Common myeloid progenitor, CD34-positive (primary cell): ENCODE measurements at regions not wholly inside any gene's neighbourhood (a gene's known extent, or its start where the extent isn't known, plus 50 kb on each side); places are given as distances from the start of the nearest gene placed in this dataset.

Experiments used
- CTCF ChIA-PET: fragments of 350-600 bp; sonication (Branson Sonifier 250); formaldehyde crosslinking; loops from one replicate; lab custom pipeline; 2021; ENCODE audit warnings: antibody characterized with exemption; lab: Charles Lee
- POLR2A ChIA-PET: fragments of 350-600 bp; sonication (Branson Sonifier 250); formaldehyde crosslinking; loops from one replicate; lab custom pipeline; 2021; ENCODE audit warnings: antibody characterized with exemption; lab: Charles Lee
- DNase-seq, 3 donors: peaks; one replicate each; pipeline versions ENCODE4 v3.0.0 to v3.0.0-alpha.2; 2013
- H3K27ac ChIP-seq, 2 experiments: 1 replicate in 1 of 2; 2 replicates in 1 of 2; pipeline ENCODE4 v1.7.0; 2013; ENCODE audit warnings: inconsistent platforms in 2 of 2, low read length in 2 of 2, mild to moderate bottlenecking in 2 of 2, low read depth in 1 of 2, moderate library complexity in 1 of 2; ENCODE audit not compliant: severe bottlenecking in 2 of 2, insufficient read depth in 1 of 2, poor library complexity in 1 of 2
- H3K27me3 ChIP-seq, 5 experiments: replicated peaks in 2 of 5; 1 replicate in 3 of 5; 2 replicates in 2 of 5; pipeline versions ENCODE4 v1.6.1 to v1.7.0; 2013; ENCODE audit warnings: low read length in 4 of 5, mild to moderate bottlenecking in 2 of 5, moderate library complexity in 2 of 5, inconsistent platforms in 1 of 5; ENCODE audit not compliant: insufficient read depth in 5 of 5, control insufficient read depth in 4 of 5
- H3K36me3 ChIP-seq, 4 experiments: 1 replicate in 2 of 4; 2 replicates in 2 of 4; pipeline versions ENCODE4 v1.6.1 to v1.7.0; 2013; ENCODE audit warnings: low read length in 3 of 4, control low read depth in 1 of 4, mild to moderate bottlenecking in 1 of 4; ENCODE audit not compliant: control insufficient read depth in 4 of 4, insufficient read depth in 4 of 4
- H3K4me1 ChIP-seq, 4 experiments: 1 replicate in 3 of 4; 2 replicates in 1 of 4; pipeline versions ENCODE4 v1.6.1 to v1.7.1; 2013; ENCODE audit warnings: low read length in 3 of 4, mild to moderate bottlenecking in 3 of 4, control low read depth in 1 of 4, inconsistent platforms in 1 of 4, moderate library complexity in 1 of 4; ENCODE audit not compliant: control insufficient read depth in 4 of 4, insufficient read depth in 4 of 4; ENCODE audit errors: control extremely low read depth in 1 of 4
- H3K4me3 ChIP-seq, 7 experiments: 1 replicate in 4 of 7; 2 replicates in 3 of 7; pipeline versions ENCODE4 v1.5.1 to v1.7.0; 2013; ENCODE audit warnings: mild to moderate bottlenecking in 7 of 7, low read length in 6 of 7, moderate library complexity in 6 of 7, inconsistent platforms in 2 of 7, low read depth in 2 of 7, control low read depth in 1 of 7; ENCODE audit not compliant: insufficient read depth in 4 of 7, control insufficient read depth in 1 of 7; ENCODE audit errors: extremely low read depth in 1 of 7
- H3K9me3 ChIP-seq, 5 experiments: 1 replicate in 4 of 5; 2 replicates in 1 of 5; pipeline versions ENCODE4 v1.6.1 to v1.7.1; 2013; ENCODE audit warnings: low read length in 4 of 5, mild to moderate bottlenecking in 2 of 5, inconsistent platforms in 1 of 5, low read depth in 1 of 5, moderate library complexity in 1 of 5; ENCODE audit not compliant: control insufficient read depth in 4 of 5, insufficient read depth in 2 of 5; ENCODE audit errors: control extremely low read depth in 1 of 5
- WGBS: methylation state at CpG from one replicate; pipeline ENCODE4 v1.1.5; 2013; ENCODE audit not compliant: insufficient coverage; 5-methylcytosine and 5-hydroxymethylcytosine counted together

GRCh38 chr11:15412054-15412453, 297.3 kb downstream of the INSC start:
- Histone ChIP-seq H3K36me3 (no peaks in the 10 kb centered on the region), H3K27me3 (no peaks in the 10 kb centered on the region), H3K4me3 (no peak overlapping the region), H3K9me3 (no peaks in the 10 kb centered on the region), H3K27ac (no peak overlapping the region), H3K4me1 (no peaks in the 10 kb centered on the region)
- CTCF ChIA-PET, result no interaction called here
- POLR2A ChIA-PET, result no interaction called here
- WGBS, result 93% methylated on average over 2 of the region's 2 CpGs
- no peak for DNase-seq

DNA sequence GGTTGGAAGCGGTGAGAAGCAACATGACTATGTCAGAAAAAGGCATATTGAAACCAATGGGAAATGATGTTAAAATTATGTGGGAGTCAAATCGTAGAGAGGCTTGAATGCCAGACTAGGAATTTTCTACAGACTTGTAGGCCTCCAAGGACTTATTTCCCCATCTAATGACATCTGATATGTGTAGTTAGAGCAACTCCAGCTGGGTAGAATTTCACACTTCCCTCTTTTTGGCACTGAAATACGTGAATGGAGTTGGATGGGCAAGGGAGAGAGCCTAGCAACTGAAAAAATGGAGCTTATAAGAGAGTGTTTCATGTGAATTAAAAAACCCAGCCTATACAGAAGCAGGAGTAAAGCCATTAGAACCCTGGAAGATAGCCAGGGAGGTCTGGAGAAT, 304.2 kb downstream of the INSC start:
- WGBS, result 100% methylated on average over 2 of the region's 3 CpGs
- ChIA-PET POLR2A (no interaction called here), CTCF (interaction anchor here (0.7 kb wide), 1 partner anchor 209 kb away, joined by 3 read pairs; no protein-coding TSS in a partner anchor)
- H3K9me3 ChIP-seq, result no peaks in the 10 kb centered on the region
- no peaks in the 10 kb centered on the region for H3K36me3 ChIP-seq
- H3K27ac ChIP-seq, result no peak overlapping the region
- no peaks in the 10 kb centered on the region for H3K4me1 ChIP-seq
- H3K4me3 ChIP-seq, result no peak overlapping the region
- no peak for DNase-seq
- H3K27me3 ChIP-seq, result no peaks in the 10 kb centered on the region

- WGBS, result no CpG with 5 or more reads among the region's 1 CpG
- POLR2A ChIA-PET, result no interaction called here
- Histone ChIP-seq H3K36me3 (no peaks in the 10 kb centered on the region), H3K4me1 (no peaks in the 10 kb centered on the region), H3K27me3 (no peaks in the 10 kb centered on the region), H3K9me3 (no peaks in the 10 kb centered on the region), H3K27ac (no peak overlapping the region), H3K4me3 (no peak overlapping the region)
- CTCF ChIA-PET, result no interaction called here
- no peak for DNase-seq
Observed at GRCh38 chr11:15419696-15420095, 305.0 kb downstream of the INSC start.

- POLR2A ChIA-PET, result no interaction called here
- H3K4me1 ChIP-seq, result no peaks in the 10 kb centered on the region
- CTCF ChIA-PET, result no interaction called here
Observed at GRCh38 chr11:15430381-15430780, 315.7 kb downstream of the INSC start.

DNA sequence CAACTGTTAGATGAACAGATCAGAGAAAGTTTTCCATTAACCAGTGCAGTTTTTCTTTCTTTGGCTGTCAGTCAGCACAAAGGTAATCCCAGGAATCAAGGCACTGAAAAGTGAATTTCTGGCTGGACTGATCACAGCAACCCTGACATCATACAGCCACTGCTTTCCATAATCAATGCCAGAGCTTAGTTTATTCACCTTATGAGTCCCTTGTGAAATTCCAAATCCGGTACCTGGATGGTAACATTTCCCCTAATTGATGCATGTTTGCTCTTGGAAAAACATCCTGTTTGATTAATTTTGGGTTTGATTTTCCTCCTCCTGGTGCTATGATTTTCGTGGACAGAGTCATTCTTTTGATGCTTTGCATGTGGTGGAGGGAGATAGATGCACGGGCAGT, 319.8 kb downstream of the INSC start:
- 61% methylated on average over 3 of the region's 3 CpGs for WGBS

More at GRCh38 chr11:15430381-15430780, 315.7 kb downstream of the INSC start:
- H3K27me3 ChIP-seq, result no peaks in the 10 kb centered on the region
- no peak overlapping the region for H3K27ac ChIP-seq
- WGBS, result 100% methylated on average over 3 of the region's 3 CpGs
- H3K36me3 ChIP-seq, result no peaks in the 10 kb centered on the region
- H3K4me3 ChIP-seq, result no peak overlapping the region
- H3K9me3 ChIP-seq, result no peaks in the 10 kb centered on the region
- DNase-seq, result no peak

DNA sequence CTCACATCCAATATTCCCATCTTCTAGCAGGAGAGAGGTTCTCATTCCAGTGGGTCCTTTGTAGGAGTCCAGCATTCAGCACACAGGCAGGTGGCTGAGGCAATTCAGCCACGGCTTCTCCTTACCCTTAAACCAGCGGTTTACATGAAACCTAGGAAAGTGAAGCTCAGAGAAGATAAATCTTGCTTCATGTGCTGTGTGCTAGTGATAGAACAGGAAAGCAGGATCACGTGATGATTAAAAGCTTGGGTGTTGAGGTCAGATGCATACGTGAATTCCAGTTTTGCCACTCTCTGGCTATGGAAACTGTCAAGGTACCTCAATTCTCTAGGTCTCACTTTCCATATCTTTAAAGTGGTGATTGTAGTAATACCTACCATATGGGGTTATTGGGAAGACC, 331.6 kb downstream of the INSC start:
- Histone ChIP-seq H3K27ac (no peak overlapping the region), H3K9me3 (peaks cover 0 to 2% (median 0%) of the 10 kb centered on the region in 5 experiments), H3K27me3 (no peaks in the 10 kb centered on the region), H3K4me3 (no peak overlapping the region), H3K4me1 (no peaks in the 10 kb centered on the region), H3K36me3 (no peaks in the 10 kb centered on the region)
- POLR2A ChIA-PET, result no interaction called here
- 100% methylated on average over 2 of the region's 4 CpGs for WGBS
- no peak for DNase-seq
- CTCF ChIA-PET, result no interaction called here

More for the DNA sequence above, 319.8 kb downstream of the INSC start:
- H3K27ac ChIP-seq, result no peak overlapping the region
- CTCF ChIA-PET, result no interaction called here
- no peaks in the 10 kb centered on the region for H3K27me3 ChIP-seq
- no peak overlapping the region for H3K4me3 ChIP-seq
- H3K9me3 ChIP-seq, result no peaks in the 10 kb centered on the region
- H3K4me1 ChIP-seq, result no peaks in the 10 kb centered on the region
- POLR2A ChIA-PET, result no interaction called here
- no peaks in the 10 kb centered on the region for H3K36me3 ChIP-seq
- DNase-seq, result no peak

DNA sequence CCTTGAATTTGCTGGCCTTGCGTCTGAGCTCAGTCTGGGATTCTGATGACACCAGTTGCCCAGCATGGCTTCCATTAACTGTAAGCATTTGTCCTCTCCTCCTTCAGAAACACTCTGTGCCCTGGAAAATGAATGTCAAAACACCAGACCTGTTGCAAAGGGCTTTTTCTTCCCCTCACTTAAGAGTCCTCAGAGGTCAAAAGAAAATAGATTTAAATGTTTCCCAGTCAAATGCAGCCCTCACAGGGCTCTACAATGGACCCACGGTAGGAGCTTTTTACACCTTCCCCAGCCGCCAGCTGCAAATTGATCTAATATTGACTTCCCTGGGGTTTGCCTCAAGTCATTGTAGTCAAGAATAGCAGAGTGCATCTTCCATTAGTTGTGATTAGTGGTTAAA, 332.2 kb downstream of the INSC start:
- ChIA-PET POLR2A (no interaction called here), CTCF (no interaction called here)
- H3K9me3 ChIP-seq, result peaks cover 0 to 2% (median 0%) of the 10 kb centered on the region in 5 experiments
- WGBS, result 93% methylated on average over 2 of the region's 3 CpGs
- no peaks in the 10 kb centered on the region for H3K27me3 ChIP-seq
- H3K4me3 ChIP-seq, result no peak overlapping the region
- H3K36me3 ChIP-seq, result no peaks in the 10 kb centered on the region
- DNase-seq, result no peak
- H3K27ac ChIP-seq, result no peak overlapping the region
- H3K4me1 ChIP-seq, result no peaks in the 10 kb centered on the region
